Endothelial cell of umbilical vein (primary cell): ENCODE measurements at regions not wholly inside any gene's neighbourhood (a gene's known extent, or its start where the extent isn't known, plus 50 kb on each side); places are given as distances from the start of the nearest gene placed in this dataset.

Source experiments
- BruUV-seq: library from RNA; stranded (reverse); fragments of 400-500 nt; replicated peaks from 2 replicates; lab custom pipeline; 2021; lab: Mats Ljungman, UMichigan
- CTCF ChIA-PET: fragments of 300-600, 350-600 bp; sonication (Branson Sonifier 250); formaldehyde crosslinking; loops from one replicate; lab custom pipeline; 2021; ENCODE audit warnings: antibody characterized with exemption, inconsistent platforms; lab: Charles Lee
- POLR2A ChIA-PET: fragments of 300-600, 350-600 bp; sonication (Branson Sonifier 250); formaldehyde crosslinking; loops from one replicate; lab custom pipeline; 2021; ENCODE audit warnings: antibody characterized with exemption, inconsistent platforms; lab: Charles Lee
- DNase-seq: peaks from one replicate; pipeline ENCODE4 v3.0.0-alpha.2; 2011; ENCODE audit warnings: low read depth, low spot score
- FAIRE-seq: peaks from 2 replicates; lab custom pipeline; 2011; peaks lifted over from hg19 to GRCh38; lab: Jason Lieb, UNC
- H2AFZ ChIP-seq: 2 replicates; pipeline ENCODE4 v1.6.0; 2012; ENCODE audit warnings: low read depth, low read length, control low read depth, inconsistent platforms
- H3K27ac ChIP-seq: 2 replicates; pipeline ENCODE4 v1.5.1; 2011; ENCODE audit warnings: low read depth, mild to moderate bottlenecking, control low read depth, low read length, moderate library complexity; ENCODE audit not compliant: insufficient read depth
- H3K27me3 ChIP-seq, 2 experiments: 2 replicates each; pipeline versions ENCODE4 v1.6.0 to v1.6.1; 2011; ENCODE audit warnings: low read length in 2 of 2, mixed read lengths in 1 of 2; ENCODE audit not compliant: control insufficient read depth in 2 of 2, insufficient read depth in 2 of 2
- H3K36me3 ChIP-seq, 2 experiments: 2 replicates in 1 of 2; 3 replicates in 1 of 2; pipeline ENCODE4 v1.5.1; 2011; ENCODE audit warnings: low read length in 2 of 2, mild to moderate bottlenecking in 1 of 2, moderate library complexity in 1 of 2; ENCODE audit not compliant: control insufficient read depth in 2 of 2, insufficient read depth in 2 of 2; ENCODE audit errors: extremely low read depth in 1 of 2
- H3K4me1 ChIP-seq: 3 replicates; pipeline ENCODE4 v1.5.1; 2011; ENCODE audit warnings: mild to moderate bottlenecking, low read length; ENCODE audit not compliant: control insufficient read depth, insufficient read depth; ENCODE audit errors: extremely low read depth
- H3K4me2 ChIP-seq: 2 replicates; pipeline ENCODE4 v1.6.1; 2011; ENCODE audit warnings: low read length, control low read depth, mixed read lengths; ENCODE audit not compliant: insufficient read depth
- H3K4me3 ChIP-seq, 3 experiments: fragments of 200-600 bp in 1 of 3; sonication (generic), shearing (Covaris generic) in 1 of 3; replicated peaks in 1 of 3; 2 replicates each; pipeline ENCODE4 v1.5.1; 2011 to 2016; ENCODE audit warnings: control low read depth in 3 of 3, low read length in 3 of 3, mild to moderate bottlenecking in 2 of 3, inconsistent platforms in 1 of 3, low read depth in 1 of 3, moderate library complexity in 1 of 3; ENCODE audit not compliant: insufficient read depth in 1 of 3
- H3K79me2 ChIP-seq: 2 replicates; pipeline ENCODE4 v1.6.0; 2012; ENCODE audit warnings: low read length, inconsistent platforms; ENCODE audit not compliant: control insufficient read depth, insufficient read depth
- H3K9ac ChIP-seq: replicated peaks from 2 replicates; pipeline ENCODE3; 2011; ENCODE audit warnings: low read length, control low read depth; ENCODE audit not compliant: insufficient read depth; ENCODE audit errors: extremely low read depth
- H3K9me1 ChIP-seq: replicated peaks from 3 replicates; pipeline ENCODE4 v1.6.0; 2011; ENCODE audit warnings: mild to moderate bottlenecking, low read length; ENCODE audit not compliant: control insufficient read depth, insufficient read depth; ENCODE audit errors: extremely low read depth
- H3K9me3 ChIP-seq: replicated peaks from 2 replicates; pipeline ENCODE4 v1.5.1; 2012; ENCODE audit warnings: low read length, inconsistent platforms; ENCODE audit not compliant: control insufficient read depth, insufficient read depth
- H4K20me1 ChIP-seq: replicated peaks from 2 replicates; pipeline ENCODE3; 2011; ENCODE audit warnings: mild to moderate bottlenecking, low read length; ENCODE audit not compliant: control insufficient read depth, insufficient read depth; ENCODE audit errors: extremely low read depth
- EZH2 ChIP-seq: IDR thresholded peaks from 2 replicates; pipeline ENCODE4 v1.6.1; 2012; ENCODE audit warnings: borderline replicate concordance, low read depth, mild to moderate bottlenecking, moderate library complexity, low read length, inconsistent platforms; ENCODE audit not compliant: severe bottlenecking
- FOS ChIP-seq: IDR thresholded peaks from 2 replicates; pipeline ENCODE4 v1.6.1; 2011; ENCODE audit warnings: mild to moderate bottlenecking, low read length, moderate library complexity, borderline replicate concordance; ENCODE audit not compliant: insufficient read depth
- GATA2 ChIP-seq: IDR thresholded peaks from 2 replicates; pipeline ENCODE4 v1.7.0; 2011; ENCODE audit warnings: low read depth, mild to moderate bottlenecking, moderate library complexity, mixed read lengths, low read length; ENCODE audit not compliant: insufficient read length, insufficient read depth
- JUN ChIP-seq: IDR thresholded peaks from 2 replicates; pipeline ENCODE4 v1.6.1; 2011; ENCODE audit warnings: borderline replicate concordance, low read depth; ENCODE audit not compliant: insufficient read length, insufficient read depth
- MYC ChIP-seq: IDR thresholded peaks from one replicate; pipeline ENCODE4 v1.6.1; 2011; ENCODE audit warnings: mild to moderate bottlenecking, low read depth, low read length
- POLR2A ChIP-seq: IDR thresholded peaks from 2 replicates; pipeline ENCODE4 v1.6.1; 2012; ENCODE audit warnings: low read depth, mild to moderate bottlenecking, control low read depth, low read length
- POLR2AphosphoS5 ChIP-seq: IDR thresholded peaks from 2 replicates; pipeline ENCODE4 v1.6.1; 2012; ENCODE audit warnings: low read depth, mild to moderate bottlenecking, control low read depth, low read length, moderate library complexity; ENCODE audit not compliant: insufficient read depth
- dilution Hi-C: fragments of 300-500 bp; cut with MboI; formaldehyde crosslinking; loops from one replicate; pipeline ENCODE4 v1.15.0; 2019; ENCODE audit warnings: low sequenced_read_pairs; ENCODE audit not compliant: extremely low pct_ligation_motif_present
- intact Hi-C: fragments of 100-400 bp; cut with micrococcal nuclease; formaldehyde crosslinking; loops from one replicate; pipeline ENCODE4 v1.10.0; 2022
- TF ChIP-seq, protein P1 (sequence below): IDR thresholded peaks from 2 replicates; pipeline ENCODE4 v1.6.1; 2011; ENCODE audit not compliant: insufficient read depth, insufficient read length
- TF ChIP-seq, protein P2 (sequence below), 2 donors: IDR thresholded peaks; 1 replicate in 1 of 2; 2 replicates in 1 of 2; pipeline ENCODE4 v1.5.1; 2011; ENCODE audit warnings: low read length in 2 of 2, mild to moderate bottlenecking in 2 of 2, moderate library complexity in 2 of 2, control low read depth in 1 of 2, inconsistent platforms in 1 of 2, low read depth in 1 of 2; ENCODE audit not compliant: insufficient read depth in 1 of 2; ENCODE audit errors: extremely low read depth in 1 of 2

DNA sequence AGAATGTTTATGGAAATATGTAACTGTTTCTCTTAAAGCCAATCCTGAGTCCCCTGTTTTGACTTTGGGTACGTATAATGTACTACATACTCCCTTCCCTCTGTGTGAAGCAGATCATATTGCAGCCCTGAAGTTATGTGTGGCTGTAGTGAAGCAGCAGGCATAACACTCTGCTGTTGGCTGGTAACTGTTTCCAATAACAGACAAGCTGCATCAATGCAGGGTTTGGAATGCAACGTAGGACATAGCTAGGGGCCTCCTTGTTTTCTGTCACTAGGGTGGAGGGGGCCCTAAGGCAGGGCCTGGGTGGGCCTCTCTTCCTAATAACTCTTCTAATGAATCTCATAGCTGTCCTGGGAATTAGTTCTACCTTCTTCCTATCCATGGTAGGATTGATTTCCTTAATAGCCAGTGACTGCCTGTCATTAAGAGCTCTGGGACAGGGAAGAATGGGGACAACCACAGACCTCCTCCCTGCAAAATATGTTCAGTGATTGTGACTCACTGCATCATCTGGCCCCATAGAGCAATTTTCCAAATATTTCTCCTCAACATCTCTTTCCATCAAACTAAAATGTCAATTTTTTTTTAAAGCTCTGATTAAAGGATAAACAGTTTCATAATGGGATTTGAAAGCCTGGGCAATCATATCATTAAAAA, 129.6 kb upstream of the HMHB1 start:
- POLR2A ChIA-PET: no interaction called here
- DNase-seq: no peak
- no peak overlapping the region for H3K27ac ChIP-seq

More for the DNA sequence above, 129.6 kb upstream of the HMHB1 start:
- FAIRE-seq: no peak
- dilution Hi-C loops (no loop called here), intact Hi-C loops (no loop called here)
- CTCF ChIA-PET: interaction anchor here (1.0 to 2.2 kb wide), 5 partner anchors 9 to 161 kb away, joined by 3 to 9 read pairs (median 5); no protein-coding TSS in a partner anchor
- no peaks in the 10 kb centered on the region for H3K79me2 ChIP-seq
- H4K20me1 ChIP-seq: no peaks in the 10 kb centered on the region
- H3K9me1 ChIP-seq: no peaks in the 10 kb centered on the region
- H2AFZ ChIP-seq: no peak overlapping the region
- H3K4me3 ChIP-seq: no peak overlapping the region
- H3K27me3 ChIP-seq: peaks cover 0 to 2% of the 10 kb centered on the region in 2 experiments
- TF ChIP-seq GATA2: no peak
- no peak for TF ChIP-seq MYC
- no peak for TF ChIP-seq FOS
- TF ChIP-seq EZH2: no peak
- no peak for TF ChIP-seq POLR2AphosphoS5
- TF ChIP-seq, protein P1, sequence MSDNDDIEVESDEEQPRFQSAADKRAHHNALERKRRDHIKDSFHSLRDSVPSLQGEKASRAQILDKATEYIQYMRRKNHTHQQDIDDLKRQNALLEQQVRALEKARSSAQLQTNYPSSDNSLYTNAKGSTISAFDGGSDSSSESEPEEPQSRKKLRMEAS: no peak
- TF ChIP-seq, protein P2, sequence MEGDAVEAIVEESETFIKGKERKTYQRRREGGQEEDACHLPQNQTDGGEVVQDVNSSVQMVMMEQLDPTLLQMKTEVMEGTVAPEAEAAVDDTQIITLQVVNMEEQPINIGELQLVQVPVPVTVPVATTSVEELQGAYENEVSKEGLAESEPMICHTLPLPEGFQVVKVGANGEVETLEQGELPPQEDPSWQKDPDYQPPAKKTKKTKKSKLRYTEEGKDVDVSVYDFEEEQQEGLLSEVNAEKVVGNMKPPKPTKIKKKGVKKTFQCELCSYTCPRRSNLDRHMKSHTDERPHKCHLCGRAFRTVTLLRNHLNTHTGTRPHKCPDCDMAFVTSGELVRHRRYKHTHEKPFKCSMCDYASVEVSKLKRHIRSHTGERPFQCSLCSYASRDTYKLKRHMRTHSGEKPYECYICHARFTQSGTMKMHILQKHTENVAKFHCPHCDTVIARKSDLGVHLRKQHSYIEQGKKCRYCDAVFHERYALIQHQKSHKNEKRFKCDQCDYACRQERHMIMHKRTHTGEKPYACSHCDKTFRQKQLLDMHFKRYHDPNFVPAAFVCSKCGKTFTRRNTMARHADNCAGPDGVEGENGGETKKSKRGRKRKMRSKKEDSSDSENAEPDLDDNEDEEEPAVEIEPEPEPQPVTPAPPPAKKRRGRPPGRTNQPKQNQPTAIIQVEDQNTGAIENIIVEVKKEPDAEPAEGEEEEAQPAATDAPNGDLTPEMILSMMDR (IDR thresholded peaks at IDR 0.05; ENCODE audit: extremely low read depth in 1 of 2, insufficient read depth in 1 of 2, low read depth in 1 of 2, low read length in 2 of 2): no peak
- no peak for TF ChIP-seq POLR2A
- no peak for TF ChIP-seq JUN
- H3K4me1 ChIP-seq: no peaks in the 10 kb centered on the region
- no peaks in the 10 kb centered on the region for H3K36me3 ChIP-seq
- H3K4me2 ChIP-seq: no peak overlapping the region
- no peak overlapping the region for H3K9ac ChIP-seq
- no peaks in the 10 kb centered on the region for H3K9me3 ChIP-seq
- BruUV-seq: no TSS peak
